D341Med (cell line): ENCODE measurements at regions not wholly inside any gene's neighbourhood (a gene's known extent, or its start where the extent isn't known, plus 50 kb on each side); places are given as distances from the start of the nearest gene placed in this dataset.

ENCODE experiments used
- DNase-seq: peaks from one replicate; pipeline ENCODE4 v3.0.0; 2012; ENCODE audit warnings: low spot score

GRCh38 chr1:39136638-39137037 lies 67.9 kb upstream of the MACF1 start:
- DNase-seq = no peak

GRCh38 chr1:39139723-39140360 lies 64.7 kb upstream of the MACF1 start:
- DNase-seq = no peak

DNA sequence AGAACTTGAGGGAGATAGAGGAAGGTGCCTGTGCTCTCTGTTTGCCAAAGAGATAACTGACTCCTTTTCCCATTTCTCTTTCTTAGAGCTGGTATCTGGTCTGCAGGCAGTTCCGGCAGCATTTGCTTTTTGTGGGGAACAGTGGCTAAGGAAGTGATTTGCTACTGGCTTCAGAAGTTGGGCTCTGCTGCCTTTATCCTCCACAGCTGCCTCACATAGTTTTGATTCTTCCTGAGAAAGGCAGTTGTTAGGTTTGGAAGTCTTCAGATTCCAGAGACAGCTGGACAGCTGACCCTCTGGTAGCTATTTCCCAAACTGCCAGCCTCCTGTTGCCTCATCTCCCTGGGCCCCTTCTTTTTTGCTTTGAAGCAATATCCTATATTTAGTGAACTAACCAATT lies 62.6 kb upstream of the MACF1 start:
- DNase-seq = no peak

- DNase-seq = no peak
These were observed 62.0 kb upstream of the MACF1 start for GRCh38 chr1:39142401-39143060.

GRCh38 chr1:39144924-39145323 lies 59.6 kb upstream of the MACF1 start:
- no peak for DNase-seq

- no peak for DNase-seq
These were observed 59.0 kb upstream of the MACF1 start for GRCh38 chr1:39145331-39145965.

- DNase-seq = no peak
These were observed 57.8 kb upstream of the MACF1 start for GRCh38 chr1:39146681-39147080.

DNA sequence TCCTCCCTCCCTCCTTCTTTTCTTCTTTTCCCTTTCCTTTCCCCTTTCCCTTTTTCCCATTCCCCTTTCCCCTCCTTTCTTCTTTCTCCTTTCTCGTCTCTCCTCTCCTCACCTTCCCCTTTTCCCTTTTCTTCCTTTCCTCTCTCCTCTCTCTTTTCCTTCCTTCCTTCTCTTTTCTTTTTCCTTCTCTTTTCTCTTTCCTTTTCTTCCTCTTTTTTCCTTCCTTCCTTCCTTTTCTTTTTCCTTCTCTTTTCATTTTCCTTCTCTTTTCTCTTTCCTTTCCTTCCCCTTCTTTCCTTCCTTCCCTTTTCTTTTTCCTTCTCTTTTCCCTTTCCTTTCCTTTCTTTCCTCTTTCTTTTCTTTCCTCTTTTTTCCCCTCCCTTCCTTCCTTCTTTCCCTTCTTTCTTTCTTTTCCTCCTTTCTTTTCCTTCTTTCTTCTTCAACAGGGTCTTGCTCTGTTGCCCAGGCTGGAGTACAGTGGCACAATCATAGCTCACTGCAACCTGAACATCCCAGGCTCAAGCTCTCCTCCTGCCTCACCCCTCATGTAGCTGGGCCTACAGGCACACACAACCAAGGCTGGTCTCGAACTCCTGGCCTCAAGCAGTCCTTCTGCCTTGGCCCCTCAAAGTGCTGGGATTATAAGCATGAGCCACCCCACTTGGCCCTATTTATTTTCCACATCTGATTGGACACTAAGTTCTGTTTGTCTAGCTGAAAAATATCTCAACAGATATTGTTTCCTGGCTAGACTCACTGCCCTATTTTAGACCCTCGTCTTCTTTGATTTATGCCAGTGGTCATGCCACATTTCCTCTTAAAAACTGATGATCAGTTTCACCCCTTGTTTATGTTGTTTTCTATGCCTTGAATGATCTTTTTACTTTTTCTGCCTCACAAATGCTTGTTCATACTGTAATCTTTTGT lies 57.1 kb upstream of the MACF1 start:
- no peak for DNase-seq

- DNase-seq = no peak
These were observed 55.6 kb upstream of the MACF1 start for GRCh38 chr1:39148942-39149341.

- peak; percentile 39 for DNase-seq
These were observed 55.0 kb upstream of the MACF1 start for GRCh38 chr1:39149509-39149908.

GRCh38 chr1:39150779-39151178 lies 53.7 kb upstream of the MACF1 start:
- no peak for DNase-seq

GRCh38 chr1:39151267-39151666 lies 53.2 kb upstream of the MACF1 start:
- no peak for DNase-seq

DNA sequence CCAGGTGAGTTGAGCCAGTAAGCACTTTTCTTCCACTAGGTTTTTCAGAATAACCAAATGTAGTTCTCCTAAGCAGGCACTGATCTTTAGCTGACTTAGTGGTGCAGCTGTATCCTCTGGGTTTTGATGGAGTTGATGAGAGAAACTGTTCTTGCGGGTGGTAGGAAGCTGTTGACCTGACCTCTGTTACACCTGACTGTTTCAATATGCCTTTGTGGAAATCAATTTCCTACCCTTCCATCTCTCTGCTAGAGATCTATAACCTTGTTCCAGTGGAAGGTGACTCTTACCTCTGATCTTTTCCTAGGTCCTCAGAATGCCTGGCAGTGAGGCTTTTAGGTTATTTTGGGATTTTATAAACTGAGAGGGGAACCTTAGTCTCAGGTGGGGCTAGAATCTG lies 51.6 kb upstream of the MACF1 start:
- DNase-seq = no peak

- no peak for DNase-seq
These were observed 50.8 kb upstream of the MACF1 start for GRCh38 chr1:39153684-39154083.

DNA sequence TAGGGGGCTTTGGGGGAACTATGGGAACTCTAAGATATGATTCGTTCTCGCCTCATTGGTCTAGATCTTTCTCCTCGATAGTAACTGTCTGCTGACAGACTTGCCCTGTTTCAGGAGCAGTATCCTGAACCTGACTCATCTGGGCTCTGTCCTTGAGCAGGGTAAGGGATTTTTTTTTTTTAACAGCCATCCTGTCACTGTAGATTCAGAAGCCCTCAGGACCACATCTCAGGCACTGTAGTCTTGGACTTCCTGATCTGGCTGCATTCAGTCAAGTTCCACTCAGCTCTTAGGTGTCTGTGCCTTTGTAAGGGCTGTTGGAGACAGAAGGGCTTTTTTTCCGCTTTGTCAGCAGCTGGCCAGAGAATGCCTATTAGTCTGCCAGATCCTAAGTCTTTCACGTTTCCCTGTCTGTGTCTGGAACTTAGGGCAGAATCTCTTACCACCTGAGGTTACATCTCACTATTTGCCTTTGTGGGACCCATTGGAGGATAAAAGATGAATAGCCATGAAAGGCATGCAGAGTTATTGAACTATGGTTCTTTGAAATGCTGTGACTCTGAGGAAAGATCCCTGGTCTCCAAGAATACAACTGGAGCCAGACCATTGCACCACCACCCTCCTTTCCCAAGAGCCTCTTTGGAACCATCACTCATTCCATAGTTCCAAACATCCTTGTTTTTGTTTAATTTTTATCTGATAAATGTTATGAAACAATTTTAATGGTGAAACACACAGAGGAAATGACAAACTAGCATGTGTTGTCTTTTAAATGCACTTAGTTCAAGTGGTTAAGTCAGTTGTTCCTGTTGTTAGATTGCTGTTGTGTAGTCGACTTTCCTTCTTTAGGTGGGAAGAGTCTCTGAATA lies 49.7 kb upstream of the MACF1 start:
- no peak for DNase-seq
